HepG2 (cell line): ENCODE measurements at regions not wholly inside any gene's neighbourhood (a gene's known extent, or its start where the extent isn't known, plus 50 kb on each side); places are given as distances from the start of the nearest gene placed in this dataset.

Source experiments
- AKAP8 ChIP-seq: sonication (generic); formaldehyde crosslinking; IDR thresholded peaks from 2 replicates; pipeline ENCODE4 v1.5.1; 2020; ENCODE audit warnings: mild to moderate bottlenecking, missing genetic modification reagents
- ARHGAP35 ChIP-seq: sonication (generic); formaldehyde crosslinking; IDR thresholded peaks from 2 replicates; pipeline ENCODE4 v1.9.0; 2022; ENCODE audit warnings: mild to moderate bottlenecking, inconsistent platforms, moderate library complexity, missing genetic modification reagents, borderline replicate concordance
- CTCF ChIP-seq: sonication (generic); formaldehyde crosslinking; IDR thresholded peaks from 2 replicates; pipeline ENCODE4 v1.5.0; 2020; ENCODE audit warnings: mild to moderate bottlenecking, missing genetic modification reagents, moderate library complexity
- DZIP1 ChIP-seq: sonication (generic); formaldehyde crosslinking; IDR thresholded peaks from 2 replicates; pipeline ENCODE4 v1.5.0; 2020; ENCODE audit warnings: mild to moderate bottlenecking, missing genetic modification reagents
- NONO ChIP-seq, 2 experiments: fragments of 450-650 bp in 1 of 2; sonication (generic) in 1 of 2; formaldehyde crosslinking in 1 of 2; IDR thresholded peaks in 1 of 2; conservative IDR thresholded peaks in 1 of 2; 2 replicates each; pipeline versions ENCODE4 v1.6.1 to v1.8.0; 2017 to 2022; ENCODE audit warnings: mild to moderate bottlenecking in 1 of 2, missing genetic modification reagents in 1 of 2, moderate library complexity in 1 of 2
- NR2F1 ChIP-seq, 2 experiments: fragments of 450-650 bp in 1 of 2; formaldehyde crosslinking in 1 of 2; IDR thresholded peaks; 2 replicates each; pipeline versions ENCODE4 v1.5.0 to v1.6.1; 2016 to 2020; ENCODE audit warnings: mild to moderate bottlenecking in 1 of 2, missing compliant biosample characterization in 1 of 2, missing genetic modification reagents in 1 of 2, moderate library complexity in 1 of 2
- PBX2 ChIP-seq: IDR thresholded peaks from 2 replicates; pipeline ENCODE4 v1.6.1; 2016; ENCODE audit warnings: control low read depth
- PITX1 ChIP-seq: sonication (generic); formaldehyde crosslinking; IDR thresholded peaks from 2 replicates; pipeline ENCODE4 v1.5.1; 2020; ENCODE audit warnings: mild to moderate bottlenecking, missing genetic modification reagents
- PRDM4 ChIP-seq: sonication (generic); formaldehyde crosslinking; IDR thresholded peaks from 2 replicates; pipeline ENCODE4 v1.9.0; 2021; ENCODE audit warnings: missing genetic modification reagents, borderline replicate concordance
- RBFOX2 ChIP-seq: fragments of 200-400 bp; formaldehyde crosslinking; IDR thresholded peaks from 2 replicates; pipeline ENCODE4 v1.6.1; 2017; ENCODE audit warnings: low read depth, mild to moderate bottlenecking, low read length
- RCOR2 ChIP-seq: IDR thresholded peaks from 2 replicates; pipeline ENCODE4 v1.6.1; 2016; ENCODE audit warnings: missing biosample characterization, missing genetic modification reagents
- SMARCC2 ChIP-seq: fragments of 450-650 bp; IDR thresholded peaks from 2 replicates; pipeline ENCODE4 v1.6.1; 2017; ENCODE audit warnings: antibody characterized with exemption, mild to moderate bottlenecking
- ZBTB38 ChIP-seq: sonication (generic); formaldehyde crosslinking; IDR thresholded peaks from 2 replicates; pipeline ENCODE4 v1.5.1; 2020; ENCODE audit warnings: mild to moderate bottlenecking, missing genetic modification reagents
- ZKSCAN8 ChIP-seq: IDR thresholded peaks from 2 replicates; pipeline ENCODE4 v1.6.1; 2016; ENCODE audit warnings: borderline replicate concordance, missing genetic modification reagents, missing compliant biosample characterization
- ZNF263 ChIP-seq: sonication (generic); formaldehyde crosslinking; IDR thresholded peaks from 2 replicates; pipeline ENCODE4 v1.4.0; 2020; ENCODE audit warnings: missing genetic modification reagents
- ZNF432 ChIP-seq: sonication (generic); formaldehyde crosslinking; IDR thresholded peaks from 2 replicates; pipeline ENCODE4 v1.5.0; 2020; ENCODE audit warnings: missing genetic modification reagents, mild to moderate bottlenecking, borderline replicate concordance
- ZNF891 ChIP-seq: sonication (generic); formaldehyde crosslinking; IDR thresholded peaks from 2 replicates; pipeline ENCODE4 v1.5.0; 2020; ENCODE audit warnings: mild to moderate bottlenecking, missing genetic modification reagents
- TF ChIP-seq, protein P1 (sequence below): IDR thresholded peaks from 2 replicates; pipeline ENCODE4 v1.6.1; 2016

DNA sequence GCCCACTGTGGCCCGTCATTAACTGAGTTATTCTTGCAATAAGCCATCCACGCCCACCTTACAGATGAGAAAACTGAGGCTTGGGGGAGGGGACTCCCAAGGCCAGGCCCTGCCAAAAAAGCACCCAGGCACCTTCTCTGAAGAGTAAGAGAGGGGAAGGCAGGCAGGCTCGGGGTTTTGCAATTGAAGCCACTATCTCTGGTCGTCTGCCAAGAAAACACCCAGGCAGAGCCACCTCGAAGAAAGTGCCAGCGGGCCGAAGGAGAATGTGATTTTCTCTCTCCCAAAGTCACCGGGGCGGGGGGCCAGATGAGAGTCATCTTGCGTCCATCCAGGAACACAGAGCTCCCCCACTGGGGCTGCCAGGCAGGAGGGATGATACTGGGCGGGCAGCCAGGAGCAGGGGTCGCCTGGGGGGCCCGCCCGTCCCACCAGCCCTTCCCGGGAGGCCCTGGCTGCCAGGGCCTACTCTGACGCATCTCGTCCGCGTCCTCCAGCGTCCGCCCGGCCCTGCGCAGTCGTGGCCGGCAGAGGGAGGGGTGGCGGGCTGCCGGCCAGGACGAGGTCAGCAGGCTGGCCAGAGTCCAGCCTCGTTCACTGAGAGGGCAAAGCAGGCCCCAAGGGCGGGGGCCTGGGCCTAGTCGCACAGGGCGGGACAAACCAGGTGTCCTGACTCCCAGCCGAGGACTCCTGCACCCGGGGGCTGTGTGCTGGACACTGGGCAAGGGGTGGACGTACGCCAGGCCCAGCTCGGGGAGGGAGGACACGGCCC, 74.3 kb downstream of the RFLNA start (continued):
- TF ChIP-seq PBX2 (CRISPR knock-in tag) (no peak), ZNF891 (CRISPR knock-in tag) (no peak; the same call in 1 of the 2 replicates), RBFOX2 (peak; percentile 81), PITX1 (CRISPR knock-in tag) (peak; percentile 75), ARHGAP35 (CRISPR knock-in tag) (no peak), SMARCC2 (no peak), ZNF263 (CRISPR knock-in tag) (peak; percentile 82; the same call in 1 of the 2 replicates), DZIP1 (CRISPR knock-in tag) (no peak), AKAP8 (CRISPR knock-in tag) (peak; percentile 29; the same call in 1 of the 2 replicates), NR2F1 (CRISPR knock-in tag; IDR thresholded peaks at IDR 0.05) (peak in 1 of 2 experiments; percentile 73; a peak in 1 of 4 replicates), ZKSCAN8 (CRISPR knock-in tag) (no peak), CTCF (CRISPR knock-in tag) (peak; percentile 71), RCOR2 (CRISPR knock-in tag) (no peak), ZNF432 (CRISPR knock-in tag) (no peak), PRDM4 (CRISPR knock-in tag) (no peak), ZBTB38 (CRISPR knock-in tag) (peak; percentile 91), NONO (IDR thresholded peaks at IDR 0.05) (no peak), NONO (CRISPR knock-in tag; conservative IDR thresholded peaks at IDR 0.05) (peak; percentile 77)
- TF ChIP-seq, protein P1, sequence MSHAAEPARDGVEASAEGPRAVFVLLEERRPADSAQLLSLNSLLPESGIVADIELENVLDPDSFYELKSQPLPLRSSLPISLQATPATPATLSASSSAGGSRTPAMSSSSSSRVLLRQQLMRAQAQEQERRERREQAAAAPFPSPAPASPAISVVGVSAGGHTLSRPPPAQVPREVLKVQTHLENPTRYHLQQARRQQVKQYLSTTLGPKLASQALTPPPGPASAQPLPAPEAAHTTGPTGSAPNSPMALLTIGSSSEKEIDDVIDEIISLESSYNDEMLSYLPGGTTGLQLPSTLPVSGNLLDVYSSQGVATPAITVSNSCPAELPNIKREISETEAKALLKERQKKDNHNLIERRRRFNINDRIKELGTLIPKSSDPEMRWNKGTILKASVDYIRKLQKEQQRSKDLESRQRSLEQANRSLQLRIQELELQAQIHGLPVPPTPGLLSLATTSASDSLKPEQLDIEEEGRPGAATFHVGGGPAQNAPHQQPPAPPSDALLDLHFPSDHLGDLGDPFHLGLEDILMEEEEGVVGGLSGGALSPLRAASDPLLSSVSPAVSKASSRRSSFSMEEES (CRISPR knock-in tag) = peak; percentile 25; the same call in 1 of the 2 replicates
